HepG2 (cell line): ENCODE measurements at regions not wholly inside any gene's neighbourhood (a gene's known extent, or its start where the extent isn't known, plus 50 kb on each side); places are given as distances from the start of the nearest gene placed in this dataset.
A peak's percentile ranks its signal among the peaks of the same experiment; 100 is the strongest.

Experiments
- ATAC-seq: fragments of 200-7000 bp; cut with Tn5 transposase; 3 replicates; pipeline ENCODE4 v1.9.1; 2020; ENCODE audit warnings: mild to moderate bottlenecking, moderate library complexity
- BruUV-seq: library from RNA; stranded (reverse); fragments of 400-500 nt; replicated peaks from 2 replicates; lab custom pipeline; 2021; lab: Mats Ljungman, UMichigan
- CTCF ChIA-PET: fragments of 300-600 bp; formaldehyde crosslinking; extraction: SDS; loops from one replicate; lab custom pipeline; 2021; ENCODE audit warnings: low total read pairs, inconsistent platforms, low intra/inter-chr PET ratio; lab: Yijun Ruan, JAX
- POLR2A ChIA-PET: fragments of 350-600 bp; sonication (Branson Sonifier 250); formaldehyde crosslinking; loops from one replicate; lab custom pipeline; 2020; ENCODE audit warnings: antibody characterized with exemption, inconsistent platforms; lab: Yijun Ruan, JAX
- DNase-seq: peaks from one replicate; pipeline ENCODE4 v3.0.0-alpha.2; 2015; ENCODE audit warnings: low spot score
- FAIRE-seq: peaks from 3 replicates; lab custom pipeline; 2011; peaks lifted over from hg19 to GRCh38; lab: Jason Lieb, UNC
- H2AFZ ChIP-seq: one replicate; pipeline ENCODE4 v1.6.1; 2011; ENCODE audit warnings: low read length, inconsistent platforms
- H3K27ac ChIP-seq: fragments of 300-600 bp; 3 replicates; pipeline ENCODE4 v1.8.0; 2011; ENCODE audit warnings: mixed run types, mild to moderate bottlenecking, mixed read lengths, low read length, inconsistent platforms; ENCODE audit not compliant: insufficient read depth; ENCODE audit errors: extremely low read length
- H3K27me3 ChIP-seq, 2 experiments: fragments of 200-600 bp in 1 of 2; 2 replicates in 1 of 2; 3 replicates in 1 of 2; pipeline versions ENCODE4 v1.6.0 to v1.8.0; 2011; ENCODE audit warnings: low read length in 2 of 2, mild to moderate bottlenecking in 2 of 2, moderate library complexity in 2 of 2, inconsistent platforms in 1 of 2; ENCODE audit not compliant: insufficient read depth in 2 of 2, control insufficient read depth in 1 of 2
- H3K36me3 ChIP-seq, 2 experiments: fragments of 200-600 bp in 1 of 2; replicated peaks in 1 of 2; 2 replicates in 1 of 2; 3 replicates in 1 of 2; pipeline versions ENCODE4 v1.5.1 to v1.8.0; 2011; ENCODE audit warnings: low read length in 2 of 2, inconsistent platforms in 1 of 2; ENCODE audit not compliant: insufficient read depth in 2 of 2, control insufficient read depth in 1 of 2
- H3K4me1 ChIP-seq: 2 replicates; pipeline ENCODE4 v1.5.1; 2012; ENCODE audit warnings: low read length, inconsistent platforms; ENCODE audit not compliant: insufficient read depth
- H3K4me2 ChIP-seq: 2 replicates; pipeline ENCODE4 v1.6.0; 2011; ENCODE audit warnings: low read depth, low read length, inconsistent platforms
- H3K4me3 ChIP-seq, 3 experiments: fragments of 200-600 bp in 1 of 3; sonication (generic), shearing (Covaris generic) in 1 of 3; replicated peaks in 1 of 3; 2 replicates each; pipeline ENCODE4 v1.5.1; 2011 to 2016; ENCODE audit warnings: low read length in 3 of 3, inconsistent platforms in 2 of 3, low read depth in 2 of 3, mild to moderate bottlenecking in 2 of 3, control low read depth in 1 of 3, mixed read lengths in 1 of 3; ENCODE audit not compliant: insufficient read depth in 1 of 3
- H3K79me2 ChIP-seq: one replicate; pipeline ENCODE4 v1.6.1; 2011; ENCODE audit warnings: low read length, inconsistent platforms; ENCODE audit not compliant: insufficient read depth
- H3K9ac ChIP-seq: 2 replicates; pipeline ENCODE4 v1.6.0; 2011; ENCODE audit warnings: mild to moderate bottlenecking, low read depth, low read length, inconsistent platforms; ENCODE audit not compliant: insufficient read depth
- H3K9me3 ChIP-seq: 2 replicates; pipeline ENCODE4 v1.5.1; 2012; ENCODE audit warnings: mild to moderate bottlenecking, low read length
- H4K20me1 ChIP-seq: 2 replicates; pipeline ENCODE4 v1.6.0; 2011; ENCODE audit warnings: inconsistent platforms, mild to moderate bottlenecking, low read length, moderate library complexity; ENCODE audit not compliant: insufficient read depth
- CTCF ChIP-seq: sonication (generic); formaldehyde crosslinking; IDR thresholded peaks from 2 replicates; pipeline ENCODE4 v1.5.0; 2020; ENCODE audit warnings: mild to moderate bottlenecking, missing genetic modification reagents, moderate library complexity
- NR2F6 ChIP-seq, 2 experiments: IDR thresholded peaks; 2 replicates each; pipeline ENCODE4 v1.6.1; 2016; ENCODE audit warnings: antibody characterized with exemption in 1 of 2, mild to moderate bottlenecking in 1 of 2
- SP140L ChIP-seq: sonication (generic); formaldehyde crosslinking; IDR thresholded peaks from 2 replicates; pipeline ENCODE4 v1.4.0; 2020; ENCODE audit warnings: missing genetic modification reagents, borderline replicate concordance
- STAG1 ChIP-seq: sonication (generic); formaldehyde crosslinking; IDR thresholded peaks from 2 replicates; pipeline ENCODE4 v1.4.0; 2020; ENCODE audit warnings: missing genetic modification reagents
- ZBTB42 ChIP-seq: sonication (generic); formaldehyde crosslinking; IDR thresholded peaks from 2 replicates; pipeline ENCODE4 v1.5.0; 2020; ENCODE audit warnings: mild to moderate bottlenecking, missing genetic modification reagents
- ZNF331 ChIP-seq: sonication (generic); formaldehyde crosslinking; IDR thresholded peaks from 2 replicates; pipeline ENCODE4 v1.4.0; 2020; ENCODE audit warnings: missing genetic modification reagents
- ZNF460 ChIP-seq: sonication (generic); formaldehyde crosslinking; IDR thresholded peaks from 2 replicates; pipeline ENCODE4 v1.5.1; 2020; ENCODE audit warnings: missing genetic modification reagents, mild to moderate bottlenecking, borderline replicate concordance
- WGBS: methylation state at CpG from one replicate; pipeline ENCODE4 v1.1.6; 2017; ENCODE audit warnings: low lambda C conversion rate; 5-methylcytosine and 5-hydroxymethylcytosine counted together
- in situ Hi-C: cut with HindIII; loops from 2 replicates; pipeline ENCODE4 v1.10.0; 2017; ENCODE audit warnings: low pct_unique_long_range_greater_than_20kb; ENCODE audit not compliant: extremely low pct_ligation_motif_present
- intact Hi-C: fragments of 100-400 bp; cut with micrococcal nuclease; formaldehyde crosslinking; loops from one replicate; pipeline ENCODE4 v1.10.0; 2022; ENCODE audit not compliant: unreplicated experiment

- ChIA-PET POLR2A (no interaction called here), CTCF (interaction anchor here (2.2 kb wide), 1 partner anchor 125 kb away, joined by 15 read pairs; no protein-coding TSS in a partner anchor)
- Histone ChIP-seq H3K4me3 (no peak overlapping the region), H3K27ac (no peak overlapping the region), H3K27me3 (no peaks in the 10 kb centered on the region), H3K4me2 (no peak overlapping the region), H3K9me3 (no peaks in the 10 kb centered on the region), H3K79me2 (no peaks in the 10 kb centered on the region), H2AFZ (no peak overlapping the region), H3K9ac (no peak overlapping the region), H3K36me3 (no peaks in the 10 kb centered on the region), H3K4me1 (no peaks in the 10 kb centered on the region), H4K20me1 (no peaks in the 10 kb centered on the region)
- in situ Hi-C loops: no loop called here
- ATAC-seq: no peak
- DNase-seq: peak; percentile 9
- TF ChIP-seq ZBTB42 (CRISPR knock-in tag): no peak
- peak; percentile 56 for TF ChIP-seq STAG1
- peak; percentile 29; the same call in 1 of the 2 replicates for TF ChIP-seq CTCF (CRISPR knock-in tag)
- 5% methylated on average over 5 of the region's 5 CpGs for WGBS
- no peak for FAIRE-seq
- BruUV-seq: no TSS peak
- intact Hi-C loops: loop anchor here (1.0 kb wide), 1 partner anchor 126 kb away; no protein-coding TSS in a partner anchor
Measured at GRCh38 chr6:71510057-71510713, 221.6 kb downstream of the OGFRL1 start.

- FAIRE-seq (no peak), DNase-seq (no peak)
- POLR2A ChIA-PET: no interaction called here
- no TSS peak for BruUV-seq
- no peak overlapping the region for H3K4me3 ChIP-seq
- intact Hi-C loops: loop anchor here (1.0 kb wide), 1 partner anchor 127 kb away; no protein-coding TSS in a partner anchor
- in situ Hi-C loops: no loop called here
- H2AFZ ChIP-seq: no peak overlapping the region
- H3K9ac ChIP-seq: no peak overlapping the region
- no peak overlapping the region for H3K4me2 ChIP-seq
- no peaks in the 10 kb centered on the region for H3K4me1 ChIP-seq
- TF ChIP-seq SP140L (CRISPR knock-in tag) (no peak), NR2F6 (IDR thresholded peaks at IDR 0.05) (no peak), NR2F6 (CRISPR knock-in tag; IDR thresholded peaks at IDR 0.05) (no peak), ZNF331 (no peak), ZNF460 (CRISPR knock-in tag) (no peak)
- TF ChIP-seq, all 625 proteins: peak for 0
- CTCF ChIA-PET: interaction anchor here (2.2 kb wide), 1 partner anchor 126 kb away, joined by 15 read pairs; no protein-coding TSS in a partner anchor
- Histone ChIP-seq H3K27ac (no peak overlapping the region), H3K9me3 (no peaks in the 10 kb centered on the region), H3K36me3 (no peaks in the 10 kb centered on the region), H3K27me3 (no peaks in the 10 kb centered on the region), H4K20me1 (no peaks in the 10 kb centered on the region), H3K79me2 (no peaks in the 10 kb centered on the region)
- ATAC-seq: no peak
Measured at GRCh38 chr6:71510856-71511255, 222.2 kb downstream of the OGFRL1 start.
